DMS114 treated with DMSO at 0.1 percent for 48 hours (cell line): ENCODE measurements at regions not wholly inside any gene's neighbourhood (a gene's known extent, or its start where the extent isn't known, plus 50 kb on each side); places are given as distances from the start of the nearest gene placed in this dataset.
A peak's percentile ranks its signal among the peaks of the same experiment; 100 is the strongest.
"Not testable (repeated sequence)": the region's sequence is repeated elsewhere in the genome, so short reads cannot be mapped to it uniquely, and the experiment has no call there.

Source experiments
- DNase-seq: peaks from one replicate; lab custom pipeline; 2025; ENCODE audit not compliant: unreplicated experiment; lab: John Stamatoyannopoulos, UW

DNA sequence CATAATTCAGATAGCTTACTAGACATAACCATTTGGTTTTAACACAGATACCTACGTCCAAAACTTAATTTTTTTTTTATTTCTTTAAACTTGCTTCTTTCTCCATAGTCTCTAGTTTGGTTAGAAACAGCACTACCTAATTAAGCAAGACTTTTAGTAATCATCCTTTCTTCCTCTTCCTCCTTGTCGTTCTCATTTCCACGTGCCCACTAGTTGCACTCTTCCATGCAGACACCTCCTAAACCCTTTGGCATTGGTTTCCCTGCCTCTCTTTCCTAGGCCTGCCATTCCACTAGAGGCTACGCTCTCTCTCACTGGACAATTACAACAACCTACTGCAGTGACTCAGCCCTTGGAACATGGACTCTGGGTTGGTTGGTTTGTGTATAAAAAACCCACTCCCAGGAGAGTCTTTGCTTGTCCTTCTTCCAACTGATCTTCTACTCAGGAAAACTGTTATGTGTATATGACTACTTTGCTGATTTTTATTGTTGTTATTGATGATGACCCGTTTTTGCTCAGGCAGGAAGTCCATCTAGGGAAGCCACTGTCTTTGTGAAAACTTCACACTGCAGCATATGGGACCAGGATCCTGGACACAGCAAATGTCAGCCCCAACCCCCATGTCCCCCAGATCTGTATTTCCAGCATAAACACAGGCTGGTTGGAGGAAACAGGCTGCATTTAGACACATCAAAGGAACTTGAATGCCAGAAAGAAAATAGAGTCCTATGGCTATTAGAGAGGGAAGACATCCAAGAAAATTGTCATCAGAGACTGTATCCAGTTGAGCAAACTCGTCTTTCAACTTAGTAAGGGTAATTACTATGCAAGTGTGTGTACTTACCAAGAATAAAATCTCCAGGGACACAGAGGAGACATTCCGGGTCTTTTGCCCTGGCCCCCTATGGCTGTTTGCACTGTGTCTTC is 503.2 kb downstream of the GADD45G start:
- no peak for DNase-seq

DNA sequence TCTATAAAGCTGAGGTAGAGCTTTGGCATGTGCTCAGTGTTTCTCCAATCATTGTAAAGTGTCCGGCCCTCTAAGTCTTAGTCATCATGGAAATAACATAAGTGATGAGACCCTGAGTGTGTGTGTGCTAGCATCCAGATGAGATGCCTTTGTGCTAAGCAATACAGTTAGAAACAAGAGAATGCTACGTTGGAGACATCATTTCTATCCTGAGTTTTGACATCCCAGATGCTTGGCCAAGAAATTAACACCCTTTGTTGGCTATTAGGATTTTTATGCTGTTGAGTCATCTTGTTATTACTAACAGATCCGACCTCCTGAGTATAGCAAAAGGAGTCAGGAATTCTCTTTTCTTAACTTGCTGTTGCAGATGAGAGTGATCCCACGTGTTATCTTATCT is 508.0 kb downstream of the GADD45G start:
- no peak for DNase-seq

DNA sequence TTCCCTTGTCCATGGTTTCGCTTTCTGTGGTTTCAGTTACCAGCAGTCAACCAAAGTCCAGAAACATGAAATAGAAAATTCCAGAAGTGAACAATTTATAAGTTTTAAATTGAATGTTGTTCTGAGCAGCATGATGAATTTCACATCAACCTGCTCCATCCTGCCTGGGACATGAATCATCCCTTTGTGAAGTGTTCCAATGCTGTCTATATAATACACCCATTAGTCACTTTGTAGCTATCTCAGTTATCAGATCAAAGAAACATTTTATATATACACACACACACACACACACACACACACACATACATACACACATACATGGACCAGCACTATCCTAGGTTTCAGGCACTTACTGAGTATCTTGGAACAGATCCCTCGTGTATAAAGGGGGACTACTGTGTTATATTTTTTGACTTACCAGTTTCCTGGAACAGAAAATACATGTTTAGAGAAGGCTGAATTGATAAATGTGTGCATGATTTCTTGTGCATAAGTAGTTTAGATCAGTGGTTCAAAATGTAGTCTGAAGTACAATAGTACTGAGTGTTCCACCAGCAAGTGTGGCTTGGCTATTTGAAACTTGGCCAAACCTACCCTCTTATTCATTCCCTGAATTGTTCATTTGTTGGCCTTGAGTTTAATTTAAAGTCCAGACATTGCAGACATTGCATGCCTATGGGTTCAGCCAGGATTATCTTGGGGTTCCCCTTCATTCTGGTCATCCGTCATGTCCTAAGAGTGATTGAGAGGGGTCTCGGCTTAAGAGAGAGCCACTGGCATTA is 510.0 kb downstream of the GADD45G start:
- no peak for DNase-seq

DNA sequence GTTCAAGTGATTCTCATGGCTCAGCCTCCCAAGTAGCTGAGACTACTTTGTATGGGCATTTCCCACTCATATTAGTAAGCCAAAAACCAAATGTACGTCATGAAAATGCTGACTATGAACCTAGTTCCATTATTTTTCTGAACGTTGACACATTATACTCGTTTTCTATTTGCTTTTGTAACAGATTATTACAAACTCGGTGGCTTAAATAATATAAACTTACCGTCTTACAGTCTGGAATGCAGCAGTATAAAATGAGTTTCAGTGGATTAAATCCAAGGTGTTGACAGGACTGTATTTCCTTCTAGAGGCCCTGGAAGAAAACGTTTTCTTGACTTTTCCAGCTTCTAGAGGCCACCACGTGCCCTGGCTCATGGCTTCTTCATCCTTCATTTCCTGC is 517.0 kb downstream of the GADD45G start:
- no peak for DNase-seq

DNA sequence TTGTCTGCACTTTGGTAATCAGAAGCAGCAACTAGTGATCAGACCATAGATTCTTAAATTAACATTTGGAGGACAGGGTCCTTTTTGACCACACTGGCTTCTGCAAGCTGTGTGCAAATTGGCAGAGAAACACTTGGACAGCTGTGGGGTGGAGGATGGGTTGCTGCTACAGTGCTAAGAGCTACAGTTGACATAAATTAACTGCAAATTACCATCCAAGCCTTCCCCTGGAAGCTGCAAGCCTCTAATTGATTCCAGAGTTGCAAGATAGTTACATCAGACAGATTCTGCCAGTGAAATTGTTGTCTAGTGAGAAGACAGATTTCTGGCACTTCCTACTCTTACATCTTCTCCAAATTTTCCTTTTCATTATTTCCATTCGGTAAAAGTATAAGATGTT is 517.7 kb downstream of the DIRAS2 start:
- DNase-seq: no peak

DNA sequence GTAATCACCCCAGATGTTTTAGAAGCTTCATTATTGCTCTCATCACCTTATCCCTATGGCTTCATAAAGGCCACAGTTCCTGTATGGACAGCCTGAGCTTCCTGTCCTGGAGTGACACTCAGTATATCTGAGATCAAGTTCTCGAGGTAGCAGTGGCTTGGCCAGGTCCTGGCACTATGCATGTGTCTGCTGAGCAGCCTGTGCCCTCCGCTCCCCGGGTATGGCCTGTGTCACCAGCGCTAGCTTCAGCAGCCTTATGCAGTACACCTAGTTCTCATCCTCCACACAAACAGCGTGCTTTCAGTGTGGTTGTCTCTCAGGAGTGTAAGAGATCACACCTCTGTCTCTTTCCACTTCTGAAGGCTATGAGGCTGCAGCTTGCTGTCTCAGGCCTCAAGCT is 514.7 kb downstream of the DIRAS2 start:
- no peak for DNase-seq

DNA sequence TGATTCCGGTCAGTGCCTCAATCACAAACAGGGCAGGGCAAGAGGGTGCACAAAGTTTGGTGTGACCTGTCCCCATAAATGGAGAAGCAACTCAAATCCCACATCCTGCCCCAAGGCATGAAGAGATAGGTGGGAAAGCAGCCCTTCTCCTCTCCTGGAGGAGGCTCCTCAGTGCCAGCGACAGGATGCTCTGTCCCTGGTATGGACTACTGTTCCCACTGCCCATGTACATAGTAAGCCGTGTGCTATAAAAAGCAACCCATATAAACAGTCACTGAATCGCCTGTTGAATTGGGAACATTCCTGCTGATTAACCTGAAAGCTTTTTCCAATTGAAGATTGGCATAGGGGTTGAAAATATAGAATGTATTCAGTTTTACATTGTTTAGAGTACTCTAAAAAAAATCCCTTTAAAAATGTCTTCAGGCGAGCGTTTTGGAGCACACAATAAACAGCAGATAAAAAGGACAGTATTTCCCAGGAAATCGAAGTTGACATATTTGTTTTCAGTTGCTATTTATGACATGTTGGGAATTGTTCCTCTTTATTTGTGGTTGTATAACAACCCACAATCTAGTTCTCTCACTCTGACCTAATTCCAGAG is 513.9 kb downstream of the DIRAS2 start:
- no peak for DNase-seq

DNA sequence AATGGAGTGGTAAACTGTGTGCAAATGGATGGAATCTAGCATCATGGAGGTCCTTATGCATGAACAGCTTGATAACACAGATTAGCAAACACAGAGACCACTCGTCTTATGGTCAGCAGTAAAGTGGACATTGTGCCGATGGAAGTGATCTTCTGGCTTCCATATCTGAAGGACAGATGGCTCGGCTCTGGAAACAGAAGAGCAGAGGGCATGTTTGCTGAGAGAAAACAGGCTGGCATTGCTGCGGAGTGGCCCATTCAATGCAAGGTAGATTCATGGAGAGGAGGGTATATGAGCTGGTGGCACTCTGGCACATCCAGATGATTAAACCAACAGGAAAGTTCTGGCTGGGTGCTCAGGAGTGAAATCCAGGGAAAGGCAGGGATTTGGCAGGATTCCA is 513.2 kb downstream of the DIRAS2 start:
- DNase-seq: no peak

DNA sequence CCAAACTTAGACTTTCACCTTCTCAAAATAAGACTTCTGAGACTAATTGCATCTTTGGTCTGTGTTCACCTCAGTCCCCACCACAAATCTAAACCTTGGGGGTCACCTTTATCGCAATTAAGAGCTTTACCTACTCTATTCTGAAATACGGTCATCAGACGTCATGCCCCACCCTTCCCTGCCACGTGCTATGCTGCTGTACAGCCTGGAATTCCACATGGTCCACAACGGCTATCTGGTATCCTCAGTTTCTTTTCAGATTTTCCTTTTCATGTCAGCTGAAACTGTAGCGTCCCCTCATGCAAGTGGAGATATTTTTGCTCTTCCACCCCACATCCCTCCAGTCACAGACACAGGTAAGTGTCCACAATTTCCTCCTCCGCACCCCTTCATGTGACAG is 511.1 kb downstream of the DIRAS2 start:
- DNase-seq: no peak

DNA sequence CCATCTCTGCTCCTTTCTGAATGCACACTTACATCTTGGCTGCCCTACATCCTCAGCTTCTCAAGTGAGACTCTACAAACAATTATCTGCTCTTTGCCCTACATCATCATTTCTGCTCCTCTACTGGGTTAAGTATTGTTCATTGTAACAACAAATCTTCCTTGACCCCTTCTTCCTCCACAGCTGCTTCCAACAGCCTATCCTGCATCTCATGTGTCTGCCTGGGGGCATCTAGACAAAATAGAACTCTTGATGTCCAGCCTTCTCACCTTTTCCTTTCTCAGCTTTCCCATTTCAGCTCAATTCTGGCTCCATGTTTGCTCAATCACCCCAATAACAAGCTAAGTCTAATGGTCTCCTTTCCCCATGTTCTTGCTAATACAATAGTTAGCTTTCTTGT is 509.8 kb downstream of the DIRAS2 start:
- no peak for DNase-seq

DNA sequence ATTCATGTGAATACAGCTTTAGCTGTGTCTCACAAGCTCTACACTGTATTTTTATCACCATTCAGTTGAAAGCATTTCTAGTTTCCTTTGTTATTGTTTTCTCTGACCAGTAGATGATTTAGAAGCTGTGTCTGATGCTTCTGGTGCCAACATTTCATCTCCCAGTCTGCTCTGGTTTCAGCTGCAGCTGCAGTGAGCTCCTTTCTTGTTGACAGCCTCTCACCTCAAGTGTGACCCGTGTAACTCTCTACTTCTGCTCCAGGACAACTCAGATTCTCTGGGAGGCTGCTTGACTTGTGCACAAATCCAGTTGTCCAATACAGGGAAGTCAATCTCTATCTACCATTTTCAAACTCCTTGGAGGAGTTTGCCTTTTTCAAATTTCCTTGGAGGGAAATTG is 504.8 kb downstream of the DIRAS2 start:
- DNase-seq: no peak

DNA sequence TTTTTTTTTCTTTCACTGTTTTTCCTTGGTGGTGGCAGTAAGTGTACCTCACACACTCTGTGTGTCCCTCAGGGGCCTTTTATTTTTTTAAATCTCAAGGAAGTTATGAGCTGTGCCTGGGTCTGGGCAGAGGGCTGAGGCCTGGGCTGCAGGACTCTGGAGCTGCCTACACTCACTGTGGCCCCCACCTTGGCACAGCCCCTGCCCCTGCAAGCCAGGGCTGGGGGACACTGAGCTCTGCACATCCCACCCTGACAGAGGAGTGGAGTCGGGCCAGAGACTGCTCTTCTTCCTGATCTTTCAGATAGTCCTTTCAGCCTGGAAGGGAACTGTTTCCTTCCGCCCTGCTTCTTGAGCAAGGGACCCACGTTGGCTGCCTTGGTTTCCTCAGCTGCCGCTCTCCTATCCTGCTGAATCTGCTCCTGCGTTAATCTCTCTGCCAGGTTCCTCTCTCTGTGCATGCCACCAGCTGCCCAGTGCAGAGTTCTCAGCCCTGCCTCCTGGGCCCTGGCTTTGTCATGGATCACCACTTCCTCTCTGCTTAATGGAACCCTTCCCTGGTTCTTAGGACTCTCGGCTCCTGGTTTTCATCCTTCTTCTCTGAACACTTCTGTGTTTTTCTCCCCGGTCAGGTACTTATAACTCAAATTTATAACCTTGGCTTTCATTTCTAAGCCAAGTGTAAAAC is 502.3 kb downstream of the DIRAS2 start:
- no peak for DNase-seq

DNA sequence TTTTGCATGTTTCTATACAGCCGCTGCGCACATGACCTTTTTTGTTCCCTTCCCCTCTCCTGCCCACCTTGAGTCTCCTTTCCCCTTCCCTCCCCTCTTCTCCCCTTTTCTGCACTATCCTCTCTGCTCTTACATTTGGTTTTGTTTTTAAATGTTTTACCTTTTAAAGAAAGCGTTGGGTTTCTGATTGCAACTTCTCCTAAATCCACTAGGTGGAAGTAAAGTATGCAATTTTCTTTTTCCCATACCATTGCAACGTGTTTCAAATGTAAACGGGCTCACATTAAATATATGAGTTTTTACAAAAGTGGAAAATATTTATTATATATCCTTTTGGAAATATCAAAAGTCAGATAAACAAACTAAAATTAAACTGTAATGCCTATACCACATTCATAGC is 500.9 kb downstream of the DIRAS2 start:
- peak; percentile 18 for DNase-seq

DNA sequence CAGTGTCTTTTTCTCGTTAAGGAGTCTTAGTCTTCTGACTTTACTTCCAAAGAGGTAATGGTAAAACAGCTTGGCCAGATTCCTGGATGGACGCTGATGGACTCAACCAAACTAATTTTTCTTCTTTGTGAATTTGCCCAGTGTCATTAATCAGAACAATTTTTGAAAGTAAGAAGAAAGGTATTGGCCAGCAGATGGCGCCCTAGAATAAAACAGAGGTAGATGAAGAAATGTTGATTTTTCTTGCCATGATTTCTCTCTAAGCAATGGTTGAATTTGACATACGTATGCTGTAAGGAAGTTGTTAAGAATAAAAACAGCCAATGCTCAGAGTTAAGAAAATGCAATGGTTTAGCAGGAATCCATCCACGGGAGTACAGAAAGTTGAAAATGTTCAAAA is 500.0 kb downstream of the DIRAS2 start:
- DNase-seq: peak; percentile 3

DNA sequence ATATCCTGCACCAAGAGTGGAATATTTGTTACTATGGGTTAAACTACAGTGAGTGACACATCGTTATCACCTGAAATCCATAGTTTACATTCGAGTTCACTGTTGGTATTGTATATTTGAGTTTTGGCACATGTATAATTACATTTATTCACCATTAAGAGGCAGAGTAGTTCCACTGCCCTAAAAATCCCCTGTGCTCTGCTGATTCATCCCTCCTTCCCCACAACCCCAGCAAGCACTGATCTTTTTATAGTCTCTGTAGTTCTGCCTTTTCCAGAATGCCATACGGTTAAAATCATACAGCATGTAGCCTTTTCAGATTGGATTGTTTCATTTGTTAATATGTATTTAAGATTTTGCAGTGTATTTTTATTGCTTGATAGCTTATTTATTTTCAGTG is 495.2 kb downstream of the DIRAS2 start:
- no peak for DNase-seq

DNA sequence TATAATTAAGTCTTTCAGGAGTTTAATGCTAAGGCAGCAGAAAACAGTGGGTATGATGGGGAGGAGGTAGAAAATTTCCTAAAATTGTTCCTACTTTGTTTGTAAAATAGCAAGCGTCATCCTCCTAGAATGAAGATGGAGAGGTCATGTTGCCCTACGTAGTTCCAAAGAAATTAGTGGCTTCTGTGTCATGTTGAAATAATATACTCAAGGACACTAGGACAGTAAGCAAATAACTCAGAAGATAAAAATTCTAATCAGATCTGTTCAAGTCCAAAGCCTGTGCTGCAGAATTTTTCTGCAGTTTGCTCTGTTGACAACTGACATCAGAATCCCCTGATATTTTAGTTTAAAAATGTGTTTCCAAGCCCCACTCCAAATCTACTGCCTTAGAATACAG is 486.3 kb downstream of the DIRAS2 start:
- DNase-seq: no peak

DNA sequence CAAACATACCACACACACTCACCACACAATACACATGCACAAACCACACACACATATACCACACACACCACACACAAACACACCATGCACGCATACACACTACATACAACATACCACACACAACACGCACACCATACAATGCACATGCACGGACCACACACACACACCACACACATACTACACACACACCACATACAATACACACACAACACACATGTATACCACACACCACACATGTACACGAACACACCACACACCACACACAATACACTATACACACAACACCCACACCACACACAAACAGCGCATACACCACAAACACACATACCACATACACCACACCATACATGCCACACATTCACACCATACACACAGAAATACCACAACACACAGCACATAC is 480.3 kb downstream of the DIRAS2 start:
- no peak for DNase-seq

DNA sequence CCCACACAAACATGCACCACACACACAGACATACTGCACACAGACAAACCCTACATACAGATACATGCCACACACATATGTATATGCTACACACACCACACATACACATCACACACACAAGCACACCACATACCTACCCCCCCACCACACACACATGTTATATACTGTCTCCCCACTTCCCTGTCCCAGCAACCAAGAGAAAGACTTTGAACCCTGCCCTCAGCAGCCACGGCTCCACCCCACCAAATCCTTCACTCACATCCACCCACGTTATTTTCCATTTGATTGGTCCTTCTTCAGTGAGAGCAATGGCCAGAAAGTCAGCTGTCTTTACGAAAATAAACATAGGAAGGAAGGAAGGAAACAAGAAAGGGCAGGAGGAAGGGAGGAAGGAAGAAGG is 479.8 kb downstream of the DIRAS2 start:
- DNase-seq: no peak

DNA sequence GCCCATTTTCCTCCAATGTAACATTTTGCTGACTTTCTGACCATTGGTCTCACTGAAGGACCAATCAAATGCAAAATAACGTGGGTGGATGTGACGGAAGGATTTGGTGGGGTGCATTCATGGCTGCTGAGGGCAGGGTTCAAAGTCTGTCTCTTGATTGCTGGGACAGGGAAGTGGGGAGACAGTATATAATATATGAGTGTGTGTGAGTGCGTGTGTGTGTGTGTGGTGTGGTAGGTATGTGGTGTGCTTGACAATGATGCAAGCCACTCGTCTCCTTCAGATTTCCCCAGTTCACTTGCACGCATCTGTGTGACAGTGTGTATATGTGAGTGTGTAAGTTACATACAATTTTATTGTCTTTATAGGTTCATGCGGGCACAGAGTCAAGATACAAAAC is 477.3 kb downstream of the DIRAS2 start:
- DNase-seq: no peak

DNA sequence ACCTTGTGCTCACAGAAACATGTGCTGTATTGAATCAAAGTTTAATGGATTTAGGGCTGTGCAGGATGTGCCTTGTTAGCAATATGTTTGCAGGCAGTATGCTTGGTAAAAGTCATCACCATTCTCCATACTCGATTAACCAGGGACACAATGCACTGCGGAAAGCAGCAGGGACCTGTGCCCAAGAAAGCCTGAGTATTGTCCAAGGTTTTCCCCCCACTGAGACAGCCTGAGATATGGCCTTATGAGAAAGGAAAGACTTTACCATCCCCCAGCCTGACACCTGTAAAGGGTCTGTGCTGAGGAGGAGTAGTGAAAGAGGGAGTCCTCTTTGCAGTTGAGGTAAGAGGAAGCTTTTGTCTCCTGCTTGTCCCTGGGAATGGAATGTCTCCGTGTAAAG is 476.2 kb downstream of the DIRAS2 start:
- not testable (repeated sequence) for DNase-seq

DNA sequence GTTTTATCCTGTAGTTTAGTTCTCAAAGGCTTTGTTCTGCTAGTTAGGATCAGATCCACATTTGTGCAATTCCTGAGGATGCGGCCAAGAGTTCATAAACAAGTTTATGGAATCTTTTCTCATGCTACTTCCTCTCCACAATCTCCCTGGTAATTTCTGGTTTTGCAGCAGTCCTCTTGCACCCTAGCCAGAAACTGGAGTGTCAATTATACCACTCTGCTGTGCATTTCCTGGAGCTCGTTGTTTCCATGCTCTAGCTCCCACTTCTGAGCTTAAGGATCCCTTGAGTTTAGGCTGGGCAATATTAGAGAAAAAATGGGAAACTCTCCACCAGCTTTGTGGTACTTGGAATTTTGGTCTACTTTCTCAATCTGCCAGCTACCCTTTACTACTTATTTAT is 474.7 kb downstream of the DIRAS2 start:
- DNase-seq: no peak
